ENCODE measurements at regions not wholly inside any gene's neighbourhood (a gene's known extent, or its start where the extent isn't known, plus 50 kb on each side); places are given as distances from the start of the nearest gene placed in this dataset.

DNA sequence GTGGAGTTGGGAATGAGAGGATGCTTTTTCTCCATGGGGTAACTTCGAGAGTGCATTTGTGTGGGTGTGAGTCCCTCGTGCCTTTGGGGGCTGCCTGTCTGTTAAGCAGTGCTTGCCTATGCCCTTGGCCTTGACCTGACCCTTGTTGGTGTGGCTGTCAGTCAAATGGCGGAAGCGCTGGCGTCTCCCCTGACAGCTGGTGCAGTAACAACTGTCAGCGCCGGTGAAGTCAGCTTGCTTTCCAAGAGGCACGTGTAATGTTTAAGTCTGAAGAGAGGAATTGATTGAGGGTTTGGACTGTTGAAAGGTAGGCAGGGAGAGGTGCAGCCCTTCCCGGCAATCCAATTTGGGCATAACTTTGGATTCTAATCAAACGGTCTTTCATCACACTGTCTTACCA is 211.3 kb downstream of the AACS start:
- FAIRE-seq: no peak

DNA sequence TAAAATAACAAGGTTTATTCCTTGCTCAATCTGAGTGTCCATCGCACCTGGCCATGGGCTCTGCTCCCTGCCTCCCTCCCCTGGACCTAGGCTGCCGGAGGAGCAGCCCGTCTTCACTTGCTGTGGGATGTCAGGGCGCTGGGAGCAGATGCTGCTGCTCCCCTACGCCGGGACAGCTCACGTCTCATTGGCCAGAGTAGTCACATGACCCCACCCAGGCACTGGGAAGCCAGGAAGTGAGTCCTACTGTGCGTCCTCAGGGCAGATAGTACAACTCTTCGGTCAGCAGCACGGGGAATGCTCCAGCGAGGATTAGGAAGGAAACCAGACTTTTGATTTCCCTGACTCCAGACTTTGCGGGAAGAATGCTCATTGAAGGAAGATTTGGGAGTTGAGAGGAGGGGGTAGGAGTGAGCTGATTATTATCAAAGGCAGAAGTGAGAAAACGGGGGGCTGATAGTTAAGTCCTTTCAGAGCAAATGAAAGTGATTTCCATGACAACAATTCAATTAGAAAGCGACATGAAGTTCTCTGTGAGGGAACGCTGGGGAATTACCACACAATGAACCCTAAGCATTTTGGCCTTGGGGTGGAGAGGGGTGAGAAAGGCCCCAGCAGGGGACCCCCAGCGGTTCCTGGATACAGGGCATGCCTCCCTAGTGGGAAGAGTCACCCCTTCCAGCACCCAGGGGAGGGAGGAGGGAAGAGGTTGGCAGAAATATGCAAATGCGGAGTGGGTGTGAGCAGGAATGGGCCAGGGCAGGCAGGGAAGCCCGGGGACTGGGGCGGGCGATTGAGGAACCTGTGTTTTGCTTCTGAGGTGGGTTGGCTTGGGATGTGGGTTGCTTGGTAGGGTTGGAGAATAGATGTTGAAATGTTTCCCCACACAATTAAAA is 215.5 kb downstream of the AACS start:
- no peak for FAIRE-seq

DNA sequence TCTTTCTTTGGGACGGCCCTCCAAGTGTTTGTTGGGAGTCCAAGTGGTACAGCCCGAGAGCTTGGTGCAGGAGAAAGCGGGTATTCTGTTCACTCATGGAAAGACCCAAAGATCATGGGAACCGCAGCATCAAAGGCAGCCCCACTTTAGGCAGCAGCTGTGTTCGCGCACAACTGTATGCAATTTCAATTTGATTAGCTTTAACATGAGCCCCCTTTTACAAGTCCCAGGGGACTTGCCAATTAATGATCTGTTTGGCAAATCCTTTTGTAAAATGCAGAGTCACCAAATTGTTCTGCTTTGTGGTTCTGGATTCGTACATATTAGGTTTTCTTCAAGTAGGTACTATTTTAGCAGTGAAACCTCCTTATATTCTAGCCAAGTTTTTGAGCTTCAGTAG is 217.7 kb downstream of the AACS start:
- no peak for FAIRE-seq

DNA sequence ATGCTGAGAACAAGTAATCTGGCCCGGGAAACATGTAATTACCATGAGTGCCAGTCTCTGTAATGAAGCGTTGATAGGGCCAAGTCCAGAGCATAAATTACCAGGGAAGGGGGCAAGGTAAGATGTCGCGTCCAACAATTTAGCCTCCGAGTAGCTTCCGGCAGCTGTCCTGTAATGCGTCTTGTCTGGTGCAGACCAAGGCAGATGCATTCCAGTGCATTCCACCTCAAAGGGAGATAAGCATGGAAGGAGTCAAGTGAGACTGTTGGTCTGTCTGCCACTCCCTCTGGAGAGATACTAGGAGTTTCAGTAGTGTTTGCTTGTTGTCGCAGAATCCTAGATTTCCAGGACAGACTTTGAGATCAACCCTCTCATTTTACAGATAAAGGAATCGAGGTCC is 218.3 kb downstream of the AACS start:
- no peak for FAIRE-seq

DNA sequence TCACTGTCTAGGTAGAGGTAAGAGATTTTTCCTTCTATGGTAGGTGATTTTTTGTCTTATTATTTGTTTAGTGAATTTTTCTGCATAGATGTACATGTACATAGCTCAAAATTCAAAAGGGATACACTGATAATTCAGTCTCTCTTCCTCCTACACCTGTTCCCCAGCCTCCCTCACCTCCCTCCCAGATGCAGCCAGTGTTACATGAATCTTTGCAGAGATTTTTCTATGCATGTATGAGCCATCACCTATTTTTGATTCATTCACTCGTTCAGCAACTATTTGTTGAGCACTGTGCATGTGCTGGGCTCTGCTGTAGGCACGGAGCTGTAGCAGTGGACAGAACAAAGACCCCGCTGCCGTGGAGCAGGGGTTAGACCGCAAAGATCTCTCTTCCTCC is 218.9 kb downstream of the AACS start:
- no peak for FAIRE-seq

DNA sequence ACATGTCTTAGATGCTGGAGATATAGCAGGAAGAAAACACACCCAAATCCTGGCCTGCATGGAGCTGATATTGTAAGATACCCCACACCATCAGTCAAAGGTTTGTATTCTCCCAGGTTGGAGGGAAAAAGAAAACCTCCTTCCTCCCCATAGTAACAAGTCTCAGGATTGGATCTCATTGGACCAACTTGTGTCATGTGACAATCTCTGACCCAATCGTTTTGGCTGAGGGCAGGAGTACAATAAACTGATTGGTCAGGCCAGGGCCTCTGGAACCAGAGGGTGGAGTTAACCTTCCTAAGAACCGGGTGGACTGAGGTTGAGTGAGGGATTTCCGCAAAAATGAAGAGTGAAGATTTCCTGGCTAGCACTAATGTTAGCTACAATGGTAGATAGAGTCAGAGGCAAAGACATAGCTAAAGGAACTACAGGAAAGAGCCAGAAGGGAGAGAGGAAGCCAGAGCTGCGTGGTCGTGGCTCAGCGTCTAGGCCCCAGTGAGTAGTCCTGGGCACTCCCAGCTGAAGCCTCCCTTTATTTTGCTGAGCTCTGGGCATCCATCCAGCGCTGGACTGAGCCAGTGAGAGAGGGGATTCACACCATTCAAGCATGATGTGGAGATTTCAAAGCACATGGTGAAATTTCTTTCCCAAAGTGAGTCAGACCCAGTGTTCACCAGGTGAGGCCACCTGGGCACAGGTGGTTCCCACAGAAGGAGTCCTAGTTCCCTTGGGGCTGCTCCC is 219.9 kb downstream of the AACS start:
- no peak for FAIRE-seq

DNA sequence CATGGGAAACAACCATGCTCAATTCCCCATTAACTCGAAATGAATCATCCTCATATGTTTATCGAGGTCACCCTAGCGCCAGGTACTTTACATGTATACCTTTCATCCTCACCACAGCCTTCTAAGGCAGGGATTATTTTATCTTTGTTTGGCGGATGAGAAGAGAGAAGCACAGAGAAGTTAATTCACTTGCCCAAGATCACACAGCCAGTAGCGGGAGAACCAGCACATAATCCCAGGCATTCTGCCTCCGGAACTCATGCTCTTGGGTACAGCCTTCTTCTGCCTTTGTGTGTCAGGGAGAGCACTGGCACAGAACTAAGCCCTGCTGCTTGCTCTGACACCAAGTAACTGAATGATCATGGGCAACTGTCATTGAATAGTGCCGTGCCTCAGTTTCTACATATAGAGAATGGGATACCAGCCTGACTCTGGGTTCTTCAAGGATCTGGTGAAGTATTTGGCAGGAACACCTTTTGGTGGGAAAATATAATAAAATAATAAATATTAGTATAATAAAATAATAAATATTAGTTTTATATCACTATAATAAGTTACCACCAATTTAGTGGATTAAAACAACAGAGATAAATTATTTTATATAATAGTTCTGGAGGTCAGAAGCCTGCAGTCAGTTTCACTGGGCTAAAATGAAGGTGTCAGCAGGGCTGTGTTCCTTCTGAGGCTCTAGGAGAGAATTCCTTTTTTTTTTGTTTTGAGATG is 220.9 kb downstream of the AACS start:
- FAIRE-seq: no peak

DNA sequence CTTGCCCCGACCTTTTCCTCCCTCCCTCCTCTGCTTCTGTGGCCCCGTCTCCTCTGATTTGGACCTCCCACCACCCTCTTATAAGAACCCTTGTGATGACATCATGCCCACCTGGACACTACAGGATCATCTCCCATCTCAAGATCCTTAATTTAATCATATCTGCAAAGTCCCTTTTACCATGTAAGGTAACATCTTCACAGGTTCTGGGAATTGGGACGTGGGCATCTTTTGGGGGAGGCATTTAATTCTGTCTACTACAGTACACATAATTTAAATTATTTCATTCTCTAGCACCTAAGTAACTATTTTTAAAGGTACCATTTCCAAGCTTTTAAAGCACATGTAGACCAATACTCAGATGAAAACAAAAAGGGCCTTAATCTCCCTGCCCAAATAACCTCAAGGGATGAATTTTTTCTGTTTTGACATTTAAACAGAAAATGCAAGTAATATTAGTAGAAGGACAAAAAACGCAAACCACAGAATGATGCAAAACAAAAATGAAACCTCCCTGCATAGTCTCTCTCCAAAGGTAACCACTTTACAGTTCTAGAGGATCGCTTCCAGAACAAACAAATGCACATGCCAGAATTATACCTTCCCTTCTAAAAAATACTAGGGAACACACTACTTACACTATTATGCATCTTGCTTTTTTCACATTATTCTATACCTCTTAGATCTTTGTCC is 222.1 kb downstream of the AACS start:
- FAIRE-seq: no peak

DNA sequence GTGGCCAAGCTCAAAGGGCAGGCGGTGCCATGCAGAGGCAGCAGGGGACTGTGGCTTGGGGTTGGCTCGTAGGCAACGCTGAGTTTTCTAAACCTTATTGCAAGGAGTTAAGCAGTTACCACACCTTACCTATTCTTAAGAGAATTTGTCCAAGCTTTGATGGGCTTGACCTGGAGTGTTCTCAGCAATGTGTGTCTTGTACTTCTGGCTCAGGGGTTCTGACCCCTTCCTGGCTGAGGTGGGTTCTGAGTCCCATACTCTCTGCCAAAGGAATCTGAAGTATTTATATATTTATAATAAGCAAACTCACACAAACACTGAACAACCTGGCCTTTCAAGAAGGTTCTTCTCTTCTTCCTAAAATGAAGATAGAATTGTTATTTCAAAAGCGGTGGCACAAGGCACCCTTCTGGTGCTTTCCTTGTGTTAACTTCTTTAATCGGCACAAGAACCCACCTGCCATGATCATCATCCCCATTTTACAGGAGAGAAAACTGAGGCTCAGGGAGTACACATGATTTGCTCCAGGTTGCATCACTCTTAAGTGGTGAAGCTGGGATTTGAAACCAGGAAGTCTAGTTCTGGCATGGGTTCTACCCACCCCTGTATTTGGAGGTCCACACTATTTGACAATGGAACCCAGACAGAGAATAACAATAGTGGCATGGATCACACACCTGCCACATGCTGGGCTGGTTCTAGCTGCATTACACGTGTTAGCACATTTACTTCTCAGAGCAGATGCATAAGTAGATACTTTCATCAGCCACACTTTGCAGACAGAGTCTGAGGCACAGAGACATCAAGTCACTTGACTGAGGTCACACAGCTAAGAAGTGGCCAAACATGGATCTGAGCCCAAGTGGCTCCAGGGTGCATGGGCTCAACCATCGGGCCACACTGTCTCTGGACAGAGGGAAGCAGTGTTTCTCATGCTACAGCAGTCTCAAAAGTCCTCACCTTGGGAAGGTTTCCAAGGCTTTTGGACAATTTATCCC is 224.0 kb downstream of the AACS start:
- no peak for FAIRE-seq

DNA sequence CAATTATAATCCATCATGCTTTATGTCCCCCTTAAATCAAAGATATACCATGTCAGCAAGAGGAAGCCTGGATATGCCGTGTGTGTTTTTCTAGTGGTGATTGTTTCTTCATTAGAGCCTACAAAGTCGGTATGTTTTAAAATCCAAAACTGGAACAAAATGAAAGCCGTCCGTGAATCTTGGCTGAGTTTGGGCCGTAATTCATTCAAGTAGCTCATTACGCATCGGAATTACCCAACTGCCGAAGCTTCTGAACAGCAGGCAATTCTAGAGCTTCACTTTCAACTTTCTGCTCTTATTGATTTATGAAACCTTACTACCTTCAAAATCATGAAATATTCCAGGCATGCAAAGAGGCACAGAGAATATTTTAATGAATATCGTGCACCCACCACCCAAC is 224.7 kb downstream of the AACS start:
- FAIRE-seq: no peak

DNA sequence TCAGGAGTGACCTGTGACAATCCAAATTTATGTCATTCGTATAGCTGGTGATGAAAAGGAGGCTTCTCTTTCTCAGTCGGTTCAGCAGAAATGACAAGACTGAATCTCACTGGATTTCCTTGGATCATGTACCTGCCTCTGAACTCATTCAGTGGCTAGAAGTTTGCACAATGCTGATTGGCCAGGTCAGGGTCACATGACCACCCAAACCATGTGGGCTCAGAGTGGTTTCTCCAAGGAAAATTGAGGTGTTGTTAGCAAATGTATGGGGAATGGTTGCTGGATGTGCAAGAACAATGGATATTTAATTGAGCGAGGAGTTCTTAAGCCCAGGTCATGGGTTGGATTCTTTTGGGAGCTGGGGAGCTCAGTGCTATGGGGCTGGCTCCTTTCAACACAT is 227.5 kb downstream of the AACS start:
- no peak for FAIRE-seq

DNA sequence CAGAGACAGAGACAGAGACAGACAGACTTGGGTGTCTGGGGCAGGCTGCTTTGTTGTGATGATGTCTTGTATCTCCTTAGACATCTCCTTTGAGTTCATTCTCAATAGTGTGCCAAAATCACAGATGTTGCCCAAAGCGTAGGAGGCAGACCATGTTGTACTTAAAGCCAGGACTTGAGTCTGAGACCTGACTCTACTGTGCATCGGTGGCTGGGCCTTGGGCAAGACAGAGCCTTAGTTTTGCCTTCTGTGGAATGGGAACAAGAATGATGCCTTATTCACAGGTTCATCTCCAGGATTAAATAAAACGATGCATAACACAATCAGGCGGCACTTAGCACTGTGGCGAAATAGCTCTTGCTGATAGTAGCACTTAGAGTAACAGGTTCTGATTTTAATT is 230.3 kb downstream of the AACS start:
- FAIRE-seq: no peak

DNA sequence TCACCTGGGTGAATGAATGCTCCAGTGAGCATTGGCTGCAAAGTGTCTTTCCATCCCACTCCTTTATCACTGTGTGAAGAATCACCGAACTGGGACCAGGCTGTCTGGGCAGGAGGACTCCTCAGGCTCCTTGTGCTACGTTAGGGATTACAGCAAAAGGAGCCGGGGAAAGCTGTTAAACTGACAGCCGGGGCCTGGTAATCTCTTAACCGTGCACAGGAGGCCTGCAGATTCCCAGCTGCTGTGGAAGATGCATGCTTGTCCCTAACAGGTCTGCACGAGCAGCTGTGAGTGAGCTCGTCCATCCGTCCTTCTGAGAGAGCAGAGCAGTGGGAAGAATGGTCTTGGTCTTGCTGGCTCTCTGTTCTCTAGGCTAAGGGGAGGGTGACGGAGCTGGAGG is 231.5 kb downstream of the AACS start:
- no peak for FAIRE-seq

DNA sequence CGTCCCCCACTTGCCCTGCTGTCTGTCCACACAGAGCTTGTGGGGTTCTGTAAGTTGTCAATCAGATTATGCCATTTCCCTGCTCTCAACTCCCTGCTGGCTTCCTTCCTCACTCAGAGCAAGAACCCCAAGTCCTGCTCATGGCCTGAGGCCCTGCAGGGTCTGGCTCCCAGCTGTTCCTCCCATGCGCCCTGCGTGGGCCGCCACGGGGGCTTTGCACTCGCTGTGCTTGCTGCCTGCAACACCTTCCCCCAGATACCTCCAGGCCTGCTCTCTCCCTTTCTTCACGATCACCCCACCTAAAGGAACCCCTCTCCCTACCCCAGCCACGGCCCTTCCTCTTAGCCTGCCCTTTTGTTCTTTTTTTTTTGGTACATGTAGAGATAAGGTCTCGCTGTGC is 234.6 kb downstream of the AACS start:
- no peak for FAIRE-seq

DNA sequence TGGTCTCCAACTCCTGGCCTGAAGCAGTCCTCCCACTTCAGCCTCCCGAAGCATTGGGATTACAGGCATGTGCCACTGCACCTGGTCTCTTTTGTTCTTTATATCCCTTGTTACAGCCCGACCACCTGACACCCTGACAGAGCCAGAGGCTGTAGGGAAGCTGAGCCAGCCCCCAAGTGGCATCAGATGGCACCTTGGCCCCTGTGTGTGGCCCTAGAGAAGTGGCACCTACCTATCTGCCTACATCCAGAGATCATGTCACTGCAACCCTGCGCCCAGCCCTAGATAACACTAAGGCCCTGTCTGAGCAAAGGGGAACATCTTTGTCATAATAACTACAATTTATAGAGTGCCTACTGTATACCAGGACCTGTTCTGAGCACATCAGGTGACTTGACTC is 235.0 kb downstream of the AACS start:
- no peak for FAIRE-seq

DNA sequence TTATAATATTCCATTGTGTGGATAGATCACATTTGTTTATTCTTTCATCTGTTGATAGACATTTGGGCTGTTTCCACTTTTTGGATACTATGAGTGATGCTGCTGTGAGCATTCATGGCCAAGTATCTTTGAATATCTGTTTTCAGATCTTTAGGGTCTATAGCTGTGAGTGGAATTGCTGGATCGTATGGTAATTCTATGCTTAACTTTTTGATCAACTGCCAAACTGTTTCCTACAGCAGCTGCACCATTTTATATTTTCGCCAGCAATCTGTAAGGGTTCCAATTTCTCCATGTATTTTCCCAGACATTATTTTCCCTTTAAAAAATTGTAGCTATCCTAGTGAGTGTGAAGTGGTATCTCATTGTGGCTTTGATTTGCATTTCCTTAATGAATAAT is 238.1 kb downstream of the AACS start:
- FAIRE-seq: no peak

DNA sequence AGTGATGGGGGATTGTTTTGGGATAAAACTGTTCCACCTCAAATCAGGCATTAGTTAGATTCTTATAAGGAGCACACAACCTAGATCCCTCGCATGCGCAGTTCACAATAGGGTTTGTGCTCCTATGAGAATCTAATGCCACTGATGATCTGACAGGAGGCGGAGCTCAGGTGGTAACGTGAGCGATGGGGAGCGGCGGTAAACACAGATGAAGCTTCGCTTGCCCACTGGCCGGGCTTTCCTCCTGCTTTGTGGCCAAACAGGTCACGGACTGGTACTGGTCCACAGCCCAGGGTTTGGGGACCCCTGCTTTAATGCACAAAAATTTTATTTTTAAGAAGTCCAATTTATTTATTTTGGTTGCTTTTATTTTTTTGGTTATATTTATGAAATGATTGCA is 238.8 kb downstream of the AACS start:
- FAIRE-seq: no peak

DNA sequence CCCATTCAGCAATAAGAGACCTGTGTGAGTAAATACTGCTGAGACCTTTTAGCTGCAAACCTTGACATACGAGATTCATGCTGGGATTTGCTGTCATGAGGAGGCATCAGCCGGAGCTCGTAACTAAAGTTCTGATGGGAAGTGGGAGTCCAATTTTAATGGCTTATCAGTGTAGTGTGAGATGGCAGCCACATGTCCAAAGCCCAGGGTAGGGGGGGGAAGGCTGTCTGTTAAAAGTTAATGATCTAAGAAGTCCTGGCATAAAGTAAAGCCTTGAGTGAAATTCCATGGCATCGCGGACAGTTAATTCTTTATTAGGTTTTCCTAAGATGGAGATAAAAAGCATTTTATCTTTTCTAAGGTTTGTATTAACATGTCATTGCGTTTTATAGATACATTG is 240.0 kb downstream of the AACS start:
- FAIRE-seq: no peak

DNA sequence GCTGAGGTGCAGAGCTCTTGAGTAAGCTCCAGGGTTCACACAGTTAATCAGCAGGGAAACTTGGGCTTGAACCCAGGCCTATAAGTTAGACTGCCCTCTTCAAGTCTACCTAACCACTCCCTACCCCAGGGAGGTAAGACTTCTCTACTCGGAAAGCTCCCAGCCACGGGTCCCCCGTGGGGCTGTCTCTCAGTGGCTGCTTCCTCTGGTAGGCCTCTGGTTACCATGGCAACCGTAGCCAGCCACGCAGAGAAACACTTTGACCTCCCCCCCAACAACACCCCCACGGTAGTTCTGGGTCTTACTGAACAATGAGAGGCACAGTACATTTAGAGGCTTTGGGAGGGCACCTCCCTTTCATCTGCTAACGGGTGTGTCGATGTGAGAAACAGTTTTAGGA is 245.2 kb downstream of the AACS start:
- no peak for FAIRE-seq

DNA sequence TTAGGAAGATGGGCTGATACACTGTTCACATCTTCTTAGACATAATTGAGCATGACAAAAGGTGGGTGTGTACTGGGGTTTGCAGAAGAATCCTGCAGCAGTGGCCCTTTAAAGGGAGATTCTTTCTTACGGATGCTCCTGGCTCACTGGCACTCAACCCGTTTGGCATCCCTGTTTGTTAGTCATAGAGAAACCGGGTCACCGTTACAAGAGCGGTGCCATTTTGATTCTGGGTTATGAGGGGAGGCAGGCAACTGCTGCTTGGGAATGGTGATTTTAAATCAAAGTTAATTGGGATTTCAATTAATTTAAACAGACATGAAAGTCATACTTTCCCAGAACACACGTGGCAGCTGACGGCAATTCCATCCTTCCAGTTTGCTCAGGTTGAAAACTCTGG is 245.8 kb downstream of the AACS start:
- no peak for FAIRE-seq

DNA sequence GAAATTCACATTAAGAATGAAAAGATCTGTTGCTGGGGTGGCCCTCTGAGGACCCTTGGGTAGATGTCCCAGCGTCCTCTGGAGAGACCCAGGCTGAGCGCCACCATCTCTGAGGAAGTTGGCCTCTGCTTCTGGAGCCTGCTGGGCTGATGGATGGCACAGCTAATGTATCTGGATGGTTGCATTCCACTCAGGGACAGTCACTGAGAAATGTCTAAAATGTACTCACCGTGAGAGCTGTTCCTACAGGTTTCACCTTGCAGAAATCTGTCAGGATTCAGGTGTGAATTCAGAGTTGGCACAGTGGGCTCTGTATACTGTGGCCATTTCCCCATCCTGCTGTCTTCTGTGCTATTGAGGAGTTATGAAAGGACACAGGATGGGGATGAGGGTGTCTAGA is 247.2 kb downstream of the AACS start:
- no peak for FAIRE-seq
